ENCODE measurements at regions not wholly inside any gene's neighbourhood (a gene's known extent, or its start where the extent isn't known, plus 50 kb on each side); places are given as distances from the start of the nearest gene placed in this dataset.
A peak's percentile ranks its signal among the peaks of the same experiment; 100 is the strongest.

GRCh38 chr13:99630269-99630898 is 129.1 kb downstream of the TM9SF2 start:
- no peak for FAIRE-seq

GRCh38 chr13:99629641-99630040 is 128.4 kb downstream of the TM9SF2 start:
- no peak for FAIRE-seq

DNA sequence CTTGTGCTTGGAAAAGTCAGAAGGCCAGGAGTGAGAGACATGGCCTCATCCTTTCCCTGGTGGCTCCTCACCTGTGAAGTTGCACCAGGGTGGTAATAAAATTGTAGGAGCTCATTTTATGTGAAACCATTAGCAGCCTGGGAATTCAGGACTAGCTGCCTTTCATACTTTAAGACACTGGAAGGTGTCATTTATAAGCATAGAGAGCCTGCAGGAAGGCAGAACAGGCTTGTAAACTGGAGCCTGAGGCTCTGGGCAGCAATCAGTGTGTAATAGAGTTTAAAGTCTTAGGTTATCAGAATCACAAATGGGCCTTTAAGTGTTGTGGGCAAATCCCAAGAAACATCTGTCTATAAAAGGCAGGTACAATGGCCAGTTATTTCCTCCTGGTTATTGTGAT is 127.2 kb downstream of the TM9SF2 start:
- no peak for FAIRE-seq

- FAIRE-seq: no peak
Measured at GRCh38 chr13:99626461-99627082, 125.3 kb downstream of the TM9SF2 start.

DNA sequence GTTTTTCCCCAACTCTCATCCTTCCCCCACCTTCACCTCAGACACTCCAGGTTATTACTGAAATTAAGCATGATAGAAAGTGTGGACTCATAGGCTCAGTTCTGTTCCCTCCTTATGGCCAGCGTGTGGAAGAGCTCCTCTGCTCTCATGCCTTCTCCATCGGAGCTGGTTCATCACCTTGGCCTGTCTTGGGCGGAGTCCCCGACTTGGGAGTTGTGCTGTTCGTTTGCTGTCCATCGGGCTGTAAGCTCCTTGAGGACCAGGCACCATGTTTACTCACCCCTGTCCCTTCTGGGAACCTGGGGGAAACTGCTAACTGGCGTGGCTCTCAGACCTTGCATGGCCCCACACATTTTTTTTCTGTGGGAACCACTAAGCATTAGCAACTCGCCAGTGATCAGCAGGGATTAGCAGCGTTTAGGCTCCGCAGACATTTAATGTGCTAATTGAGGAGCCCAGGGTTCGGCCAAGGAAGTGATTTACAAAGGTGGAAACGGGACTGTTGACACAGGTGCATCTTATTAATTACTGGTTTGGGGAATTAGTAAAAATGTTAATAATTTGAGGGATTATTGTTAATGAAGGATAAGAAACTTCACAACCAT is 123.8 kb downstream of the TM9SF2 start:
- no peak for FAIRE-seq

- FAIRE-seq: no peak
Measured at GRCh38 chr13:99620806-99621205, 119.5 kb downstream of the TM9SF2 start.

DNA sequence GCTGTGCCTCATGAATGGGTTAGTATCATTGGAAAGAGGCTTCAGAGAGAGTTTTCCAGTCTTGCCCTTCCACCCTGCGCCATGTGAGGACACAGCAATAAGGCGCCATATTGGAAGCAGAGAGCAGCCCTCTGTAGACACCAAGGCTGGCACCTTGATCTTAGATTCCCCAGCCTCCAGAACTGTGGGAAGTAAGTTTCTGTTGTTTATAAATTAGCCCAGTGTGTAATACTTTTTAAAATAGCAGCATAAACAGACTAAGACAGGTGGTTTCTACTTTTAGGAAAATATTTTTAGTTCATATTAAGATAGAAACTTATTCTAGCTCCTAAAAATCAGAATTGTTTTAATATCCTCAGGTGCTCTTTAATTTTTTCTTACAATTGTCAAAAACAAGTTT is 117.9 kb downstream of the TM9SF2 start:
- no peak for FAIRE-seq

GRCh38 chr13:99617474-99618255 is 116.4 kb downstream of the TM9SF2 start:
- peak; percentile 97 for FAIRE-seq

- no peak for FAIRE-seq
Measured at GRCh38 chr13:99614465-99614885, 113.2 kb downstream of the TM9SF2 start.

Data from A204.1 (cell line).